MM.1S (cell line): ENCODE measurements at regions not wholly inside any gene's neighbourhood (a gene's known extent, or its start where the extent isn't known, plus 50 kb on each side); places are given as distances from the start of the nearest gene placed in this dataset.

Source experiments
- DNase-seq: peaks from one replicate; pipeline ENCODE4 v3.0.0-alpha.2; 2015
- H2AFZ ChIP-seq: fragments of 300-600 bp; sonication (generic); 2 replicates; pipeline ENCODE4 v1.6.0; 2016; ENCODE audit warnings: antibody characterized with exemption, low read length
- H3F3A ChIP-seq: fragments of 300-600 bp; sonication (generic); 2 replicates; pipeline ENCODE4 v1.6.1; 2016; ENCODE audit warnings: mild to moderate bottlenecking, antibody characterized with exemption, low read length, moderate library complexity, mixed read lengths; ENCODE audit not compliant: insufficient read depth
- H3K27ac ChIP-seq: fragments of 300-600 bp; sonication (generic); 2 replicates; pipeline ENCODE4 v1.5.1; 2016; ENCODE audit warnings: mild to moderate bottlenecking, low read length
- H3K27me3 ChIP-seq: fragments of 300-600 bp; sonication (generic); replicated peaks from 2 replicates; pipeline ENCODE4 v1.6.0; 2016; ENCODE audit warnings: low read length; ENCODE audit not compliant: insufficient read depth
- H3K36me3 ChIP-seq: fragments of 300-600 bp; sonication (generic); replicated peaks from 2 replicates; pipeline ENCODE4 v1.6.1; 2016; ENCODE audit warnings: mild to moderate bottlenecking, low read length, mixed read lengths; ENCODE audit not compliant: insufficient read depth
- H3K4me1 ChIP-seq: fragments of 300-600 bp; sonication (generic); 2 replicates; pipeline ENCODE4 v1.6.1; 2016; ENCODE audit warnings: low read length, mixed read lengths
- H3K4me2 ChIP-seq: fragments of 300-600 bp; sonication (generic); 2 replicates; pipeline ENCODE4 v1.6.0; 2016; ENCODE audit warnings: low read depth, low read length
- H3K4me3 ChIP-seq: fragments of 300-600 bp; sonication (generic); 2 replicates; pipeline ENCODE4 v1.5.1; 2016; ENCODE audit warnings: low read length, mixed read lengths
- H3K79me2 ChIP-seq: fragments of 300-600 bp; sonication (generic); 2 replicates; pipeline ENCODE4 v1.6.1; 2016; ENCODE audit warnings: mixed run types, low read length, mixed read lengths
- H3K9ac ChIP-seq: fragments of 300-600 bp; sonication (generic); 2 replicates; pipeline ENCODE4 v1.6.1; 2016; ENCODE audit warnings: low read length, mixed read lengths
- H3K9me2 ChIP-seq: fragments of 300-600 bp; sonication (generic); replicated peaks from 2 replicates; pipeline ENCODE4 v1.6.1; 2016; ENCODE audit warnings: mild to moderate bottlenecking, low read length, mixed read lengths; ENCODE audit not compliant: insufficient read depth
- H3K9me3 ChIP-seq: fragments of 300-600 bp; sonication (generic); replicated peaks from 2 replicates; pipeline ENCODE4 v1.6.1; 2016; ENCODE audit warnings: mild to moderate bottlenecking, low read length, mixed read lengths; ENCODE audit not compliant: insufficient read depth
- H4K20me1 ChIP-seq: fragments of 300-600 bp; sonication (generic); 2 replicates; pipeline ENCODE4 v1.6.1; 2016; ENCODE audit warnings: mild to moderate bottlenecking, low read length, moderate library complexity, mixed read lengths; ENCODE audit not compliant: insufficient read depth
- EZH2 ChIP-seq: fragments of 300-600 bp; sonication (generic); optimal IDR thresholded peaks from 2 replicates; pipeline ENCODE3; 2017; ENCODE audit warnings: low read depth, mild to moderate bottlenecking, antibody characterized with exemption, low read length, mixed read lengths
- EZH2phosphoT487 ChIP-seq: fragments of 300-600 bp; sonication (generic); IDR thresholded peaks from 2 replicates; pipeline ENCODE4 v1.6.1; 2018; ENCODE audit warnings: antibody characterized with exemption, low read length
- TF ChIP-seq, protein P1 (sequence below): fragments of 300-600 bp; sonication (generic); IDR thresholded peaks from 2 replicates; pipeline ENCODE4 v1.5.1; 2016; ENCODE audit warnings: antibody characterized with exemption, low read length, mixed read lengths

- H3K36me3 ChIP-seq = no peaks in the 10 kb centered on the region
- no peaks in the 10 kb centered on the region for H3K4me1 ChIP-seq
- no peaks in the 10 kb centered on the region for H3K9me3 ChIP-seq
- H3K9ac ChIP-seq = no peak overlapping the region
- H3K4me3 ChIP-seq = no peak overlapping the region
- H2AFZ ChIP-seq = no peak overlapping the region
- H3K79me2 ChIP-seq = no peaks in the 10 kb centered on the region
- no peak overlapping the region for H3K27ac ChIP-seq
- no peaks in the 10 kb centered on the region for H3K9me2 ChIP-seq
- H3K4me2 ChIP-seq = no peak overlapping the region
- no peaks in the 10 kb centered on the region for H4K20me1 ChIP-seq
- no peaks in the 10 kb centered on the region for H3F3A ChIP-seq
- H3K27me3 ChIP-seq = no peaks in the 10 kb centered on the region
- DNase-seq = no peak
- TF ChIP-seq EZH2 (no peak), EZH2phosphoT487 (no peak)
- TF ChIP-seq, protein P1, sequence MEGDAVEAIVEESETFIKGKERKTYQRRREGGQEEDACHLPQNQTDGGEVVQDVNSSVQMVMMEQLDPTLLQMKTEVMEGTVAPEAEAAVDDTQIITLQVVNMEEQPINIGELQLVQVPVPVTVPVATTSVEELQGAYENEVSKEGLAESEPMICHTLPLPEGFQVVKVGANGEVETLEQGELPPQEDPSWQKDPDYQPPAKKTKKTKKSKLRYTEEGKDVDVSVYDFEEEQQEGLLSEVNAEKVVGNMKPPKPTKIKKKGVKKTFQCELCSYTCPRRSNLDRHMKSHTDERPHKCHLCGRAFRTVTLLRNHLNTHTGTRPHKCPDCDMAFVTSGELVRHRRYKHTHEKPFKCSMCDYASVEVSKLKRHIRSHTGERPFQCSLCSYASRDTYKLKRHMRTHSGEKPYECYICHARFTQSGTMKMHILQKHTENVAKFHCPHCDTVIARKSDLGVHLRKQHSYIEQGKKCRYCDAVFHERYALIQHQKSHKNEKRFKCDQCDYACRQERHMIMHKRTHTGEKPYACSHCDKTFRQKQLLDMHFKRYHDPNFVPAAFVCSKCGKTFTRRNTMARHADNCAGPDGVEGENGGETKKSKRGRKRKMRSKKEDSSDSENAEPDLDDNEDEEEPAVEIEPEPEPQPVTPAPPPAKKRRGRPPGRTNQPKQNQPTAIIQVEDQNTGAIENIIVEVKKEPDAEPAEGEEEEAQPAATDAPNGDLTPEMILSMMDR = no peak
Measured at GRCh38 chr5:115351356-115352195, 55.1 kb upstream of the CCDC112 start.

DNA sequence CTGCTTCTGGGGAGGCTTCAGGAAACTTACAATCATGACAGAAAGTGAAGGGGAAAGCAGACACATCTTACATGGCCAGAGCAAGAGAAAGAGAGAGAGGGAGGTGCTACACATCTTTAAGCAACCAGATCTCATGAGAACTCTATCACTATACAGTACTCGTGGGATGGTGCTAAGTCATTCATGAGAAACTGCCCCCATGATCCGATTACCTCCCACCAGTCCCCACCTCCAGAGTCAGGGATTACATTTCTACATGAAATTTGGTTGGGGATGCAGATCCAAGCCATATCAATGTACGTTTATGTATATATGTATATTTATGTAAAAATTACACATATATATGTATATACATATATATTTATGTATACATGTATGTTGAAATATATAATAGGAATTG lies 54.4 kb upstream of the CCDC112 start:
- Histone ChIP-seq H3K4me2 (no peak overlapping the region), H4K20me1 (no peaks in the 10 kb centered on the region), H2AFZ (no peak overlapping the region), H3K9ac (no peak overlapping the region), H3K36me3 (no peaks in the 10 kb centered on the region), H3K27me3 (no peaks in the 10 kb centered on the region), H3K4me3 (no peak overlapping the region), H3K9me3 (no peaks in the 10 kb centered on the region), H3K4me1 (no peaks in the 10 kb centered on the region), H3K79me2 (no peaks in the 10 kb centered on the region), H3F3A (no peaks in the 10 kb centered on the region), H3K9me2 (no peaks in the 10 kb centered on the region), H3K27ac (no peak overlapping the region)
- DNase-seq = no peak
- no peak for TF ChIP-seq EZH2
- TF ChIP-seq EZH2phosphoT487 = no peak
- TF ChIP-seq, protein P1 = no peak

GRCh38 chr5:115349001-115349817 lies 52.8 kb upstream of the CCDC112 start:
- no peak overlapping the region for H3K9ac ChIP-seq
- H3K36me3 ChIP-seq = no peaks in the 10 kb centered on the region
- no peaks in the 10 kb centered on the region for H3K4me1 ChIP-seq
- H2AFZ ChIP-seq = no peak overlapping the region
- no peak overlapping the region for H3K27ac ChIP-seq
- H3K9me3 ChIP-seq = no peaks in the 10 kb centered on the region
- no peaks in the 10 kb centered on the region for H3K9me2 ChIP-seq
- TF ChIP-seq EZH2phosphoT487 (no peak), EZH2 (no peak)
- TF ChIP-seq, protein P1 = no peak
- no peaks in the 10 kb centered on the region for H3K79me2 ChIP-seq
- DNase-seq = no peak
- H3K4me3 ChIP-seq = no peak overlapping the region
- H3K4me2 ChIP-seq = no peak overlapping the region
- H3F3A ChIP-seq = no peaks in the 10 kb centered on the region
- no peaks in the 10 kb centered on the region for H4K20me1 ChIP-seq
- no peaks in the 10 kb centered on the region for H3K27me3 ChIP-seq
